ENCODE measurements at regions not wholly inside any gene's neighbourhood (a gene's known extent, or its start where the extent isn't known, plus 50 kb on each side); places are given as distances from the start of the nearest gene placed in this dataset.

DNA sequence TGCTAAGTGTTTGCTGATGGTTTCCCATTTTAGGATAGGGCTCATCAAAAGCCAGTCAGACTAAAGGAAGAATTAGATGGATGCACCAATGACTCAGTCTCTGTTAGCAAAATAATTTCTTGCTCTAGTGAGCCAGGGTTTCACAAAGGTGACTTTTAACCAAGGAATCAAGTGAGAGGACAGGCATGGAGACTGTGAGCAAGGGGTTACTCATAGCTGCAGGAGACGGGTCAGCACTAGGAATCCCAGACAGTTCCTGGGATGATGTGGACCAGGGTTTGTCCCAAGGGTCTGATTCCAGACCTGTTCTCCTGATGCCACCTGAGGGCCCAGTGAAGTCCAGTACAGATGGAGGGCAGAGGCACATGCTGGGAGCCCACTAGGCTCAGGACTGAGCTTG, 138.1 kb downstream of the NOC3L start:
- Histone ChIP-seq H3K4me1 (ENCODE audit: control insufficient read depth in 2 of 2, insufficient read depth in 2 of 2, low read length in 1 of 2) (no peaks in the 10 kb centered on the region), H3K27me3 (ENCODE audit: control insufficient read depth in 1 of 2, insufficient read depth in 2 of 2, low read length in 2 of 2) (no peaks in the 10 kb centered on the region), H3K4me3 (ENCODE audit: low read depth in 1 of 2, low read length in 2 of 2) (no peak overlapping the region), H3K9me3 (ENCODE audit: control insufficient read depth in 2 of 2, insufficient read depth in 1 of 2, low read depth in 1 of 2, low read length in 1 of 2) (no peaks in the 10 kb centered on the region), H3K36me3 (ENCODE audit: control insufficient read depth in 2 of 2, insufficient read depth in 2 of 2, low read length in 1 of 2) (no peaks in the 10 kb centered on the region), H3K27ac (ENCODE audit: low read depth in 2 of 2, low read length in 1 of 2) (no peak overlapping the region)
- 59 to 64% methylated on average over 1 of the region's 1 CpG for WGBS, 2 donors

GRCh38 chr10:94225589-94225988, 137.2 kb downstream of the NOC3L start:
- Histone ChIP-seq H3K36me3 (ENCODE audit: control insufficient read depth in 2 of 2, insufficient read depth in 2 of 2, low read length in 1 of 2) (no peaks in the 10 kb centered on the region), H3K4me3 (ENCODE audit: low read depth in 1 of 2, low read length in 2 of 2) (no peak overlapping the region), H3K27me3 (ENCODE audit: control insufficient read depth in 1 of 2, insufficient read depth in 2 of 2, low read length in 2 of 2) (no peaks in the 10 kb centered on the region), H3K9me3 (ENCODE audit: control insufficient read depth in 2 of 2, insufficient read depth in 1 of 2, low read depth in 1 of 2, low read length in 1 of 2) (no peaks in the 10 kb centered on the region), H3K27ac (ENCODE audit: low read depth in 2 of 2, low read length in 1 of 2) (no peak overlapping the region), H3K4me1 (ENCODE audit: control insufficient read depth in 2 of 2, insufficient read depth in 2 of 2, low read length in 1 of 2) (no peaks in the 10 kb centered on the region)
- WGBS, 2 donors, result 68 to 72% methylated on average over 4 of the region's 4 CpGs

GRCh38 chr10:94230134-94230785, 132.5 kb downstream of the NOC3L start:
- no peak overlapping the region for H3K4me3 ChIP-seq (ENCODE audit: low read depth in 1 of 2, low read length in 2 of 2)
- no peaks in the 10 kb centered on the region for H3K27me3 ChIP-seq (ENCODE audit: control insufficient read depth in 1 of 2, insufficient read depth in 2 of 2, low read length in 2 of 2)
- peaks cover 0 to 2% of the 10 kb centered on the region in 2 donors for H3K4me1 ChIP-seq (ENCODE audit: control insufficient read depth in 2 of 2, insufficient read depth in 2 of 2, low read length in 1 of 2)
- H3K36me3 ChIP-seq (ENCODE audit: control insufficient read depth in 2 of 2, insufficient read depth in 2 of 2, low read length in 1 of 2), result no peaks in the 10 kb centered on the region
- no peak overlapping the region for H3K27ac ChIP-seq (ENCODE audit: low read depth in 2 of 2, low read length in 1 of 2)
- H3K9me3 ChIP-seq (ENCODE audit: control insufficient read depth in 2 of 2, insufficient read depth in 1 of 2, low read depth in 1 of 2, low read length in 1 of 2), result no peaks in the 10 kb centered on the region
- WGBS, 2 donors, result 93 to 95% methylated on average over 7 of the region's 7 CpGs

DNA sequence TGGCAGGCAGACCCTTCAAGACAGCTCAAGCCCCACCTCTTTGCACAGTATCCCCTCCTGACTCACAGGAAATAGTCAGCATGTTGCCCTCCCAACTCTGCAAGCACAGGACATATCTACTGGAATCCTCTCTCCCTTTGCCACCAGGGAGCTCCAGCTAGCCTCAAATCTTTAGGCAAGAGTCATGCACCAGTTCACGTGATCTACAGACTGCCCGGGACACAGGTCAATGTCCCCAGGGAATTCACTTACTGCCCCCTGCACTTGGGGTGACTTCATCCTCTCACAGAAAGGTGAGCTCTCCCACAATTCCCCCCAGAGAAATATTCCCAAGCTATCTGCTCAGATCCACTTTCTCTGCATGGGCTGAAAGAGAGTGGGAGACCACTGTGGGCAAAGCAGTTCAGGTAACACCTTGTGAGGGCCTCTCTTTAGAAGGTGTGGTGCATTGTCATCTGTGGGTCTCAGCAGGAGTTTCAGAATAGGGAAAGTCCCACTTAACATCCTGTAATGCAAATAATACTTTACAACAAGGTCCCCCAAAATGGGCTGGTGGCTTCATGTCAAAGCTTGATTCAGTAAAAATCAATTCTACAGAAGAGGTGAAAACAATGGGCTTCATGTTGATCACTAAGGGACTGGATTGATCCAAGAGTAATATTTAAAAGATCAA, 129.9 kb downstream of the NOC3L start:
- Histone ChIP-seq H3K9me3 (ENCODE audit: control insufficient read depth in 2 of 2, insufficient read depth in 1 of 2, low read depth in 1 of 2, low read length in 1 of 2) (no peaks in the 10 kb centered on the region), H3K4me3 (ENCODE audit: low read depth in 1 of 2, low read length in 2 of 2) (no peak overlapping the region), H3K36me3 (ENCODE audit: control insufficient read depth in 2 of 2, insufficient read depth in 2 of 2, low read length in 1 of 2) (no peaks in the 10 kb centered on the region), H3K27ac (ENCODE audit: low read depth in 2 of 2, low read length in 1 of 2) (no peak overlapping the region), H3K27me3 (ENCODE audit: control insufficient read depth in 1 of 2, insufficient read depth in 2 of 2, low read length in 2 of 2) (no peaks in the 10 kb centered on the region), H3K4me1 (ENCODE audit: control insufficient read depth in 2 of 2, insufficient read depth in 2 of 2, low read length in 1 of 2) (peaks cover 0 to 2% of the 10 kb centered on the region in 2 donors)
- WGBS, 2 donors, result 81 to 82% methylated on average over 2 of the region's 2 CpGs

GRCh38 chr10:94235461-94235860, 127.3 kb downstream of the NOC3L start:
- Histone ChIP-seq H3K4me1 (ENCODE audit: control insufficient read depth in 2 of 2, insufficient read depth in 2 of 2, low read length in 1 of 2) (peaks cover 0 to 2% of the 10 kb centered on the region in 2 donors), H3K36me3 (ENCODE audit: control insufficient read depth in 2 of 2, insufficient read depth in 2 of 2, low read length in 1 of 2) (no peaks in the 10 kb centered on the region), H3K27ac (ENCODE audit: low read depth in 2 of 2, low read length in 1 of 2) (no peak overlapping the region), H3K9me3 (ENCODE audit: control insufficient read depth in 2 of 2, insufficient read depth in 1 of 2, low read depth in 1 of 2, low read length in 1 of 2) (no peaks in the 10 kb centered on the region), H3K27me3 (ENCODE audit: control insufficient read depth in 1 of 2, insufficient read depth in 2 of 2, low read length in 2 of 2) (no peaks in the 10 kb centered on the region), H3K4me3 (ENCODE audit: low read depth in 1 of 2, low read length in 2 of 2) (no peak overlapping the region)
- 68 to 79% methylated on average over 1 of the region's 1 CpG for WGBS, 2 donors

DNA sequence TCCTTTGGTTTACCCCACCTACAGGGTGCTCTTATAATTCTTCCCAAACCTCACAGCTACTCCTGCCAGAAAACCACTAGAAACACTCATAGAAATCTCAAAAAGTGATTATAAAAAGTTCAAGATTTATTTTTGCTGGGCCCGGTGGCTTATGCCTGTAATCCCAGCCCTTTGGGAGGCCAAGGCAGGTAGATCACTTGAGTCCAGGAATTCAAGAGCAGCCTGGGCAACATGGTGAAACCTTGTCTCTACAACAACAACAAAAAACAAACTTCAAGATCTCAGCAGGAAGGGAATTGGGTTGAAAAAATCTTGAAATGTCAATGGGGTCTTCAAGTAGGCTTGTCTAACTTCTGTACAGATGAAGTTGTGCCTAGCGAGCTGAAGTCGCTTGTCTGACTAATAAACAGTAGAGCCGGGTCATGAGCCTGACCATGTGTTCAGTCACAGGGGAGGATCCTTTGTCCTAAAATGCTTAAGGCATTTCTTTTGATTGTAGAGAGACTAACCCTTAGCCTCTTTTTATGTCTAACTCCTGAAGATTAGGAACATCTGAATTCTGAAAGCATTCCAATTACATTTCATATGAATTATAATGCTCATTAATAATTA, 124.6 kb downstream of the NOC3L start:
- no peaks in the 10 kb centered on the region for H3K9me3 ChIP-seq (ENCODE audit: control insufficient read depth in 2 of 2, insufficient read depth in 1 of 2, low read depth in 1 of 2, low read length in 1 of 2)
- no peaks in the 10 kb centered on the region for H3K4me1 ChIP-seq (ENCODE audit: control insufficient read depth in 2 of 2, insufficient read depth in 2 of 2, low read length in 1 of 2)
- no peaks in the 10 kb centered on the region for H3K27me3 ChIP-seq (ENCODE audit: control insufficient read depth in 1 of 2, insufficient read depth in 2 of 2, low read length in 2 of 2)
- H3K36me3 ChIP-seq (ENCODE audit: control insufficient read depth in 2 of 2, insufficient read depth in 2 of 2, low read length in 1 of 2), result no peaks in the 10 kb centered on the region
- H3K4me3 ChIP-seq (ENCODE audit: low read depth in 1 of 2, low read length in 2 of 2), result no peak overlapping the region
- H3K27ac ChIP-seq (ENCODE audit: low read depth in 2 of 2, low read length in 1 of 2), result no peak overlapping the region
- WGBS, 2 donors, result 82 to 89% methylated on average over 4 of the region's 4 CpGs

GRCh38 chr10:94239696-94240095, 123.0 kb downstream of the NOC3L start:
- Histone ChIP-seq H3K4me1 (ENCODE audit: control insufficient read depth in 2 of 2, insufficient read depth in 2 of 2, low read length in 1 of 2) (no peaks in the 10 kb centered on the region), H3K9me3 (ENCODE audit: control insufficient read depth in 2 of 2, insufficient read depth in 1 of 2, low read depth in 1 of 2, low read length in 1 of 2) (no peaks in the 10 kb centered on the region), H3K4me3 (ENCODE audit: low read depth in 1 of 2, low read length in 2 of 2) (no peak overlapping the region), H3K36me3 (ENCODE audit: control insufficient read depth in 2 of 2, insufficient read depth in 2 of 2, low read length in 1 of 2) (no peaks in the 10 kb centered on the region), H3K27me3 (ENCODE audit: control insufficient read depth in 1 of 2, insufficient read depth in 2 of 2, low read length in 2 of 2) (no peaks in the 10 kb centered on the region), H3K27ac (ENCODE audit: low read depth in 2 of 2, low read length in 1 of 2) (no peak overlapping the region)
- 87 to 90% methylated on average over 6 of the region's 6 CpGs for WGBS, 2 donors

DNA sequence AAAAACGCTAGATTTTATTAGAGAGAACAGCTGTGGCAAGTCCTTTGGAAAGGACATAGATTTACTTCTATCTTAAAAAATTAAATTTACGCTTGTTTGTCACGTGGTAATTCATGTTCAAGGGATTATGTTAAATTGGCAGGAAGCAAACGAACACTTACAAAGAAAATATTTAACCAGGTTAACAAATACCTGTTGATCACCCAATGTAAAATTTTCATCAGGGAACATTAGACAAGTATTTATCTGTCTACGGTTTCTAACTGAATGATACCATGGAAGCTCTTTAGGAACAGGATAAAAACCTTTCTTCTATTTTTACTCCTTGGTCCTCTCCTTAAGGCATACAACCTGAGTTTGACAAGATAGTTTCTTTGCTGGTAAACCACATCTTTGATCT, 122.2 kb downstream of the NOC3L start:
- no peaks in the 10 kb centered on the region for H3K27me3 ChIP-seq (ENCODE audit: control insufficient read depth in 1 of 2, insufficient read depth in 2 of 2, low read length in 2 of 2)
- WGBS, 2 donors, result 72 to 73% methylated on average over 5 of the region's 5 CpGs
- no peak overlapping the region for H3K27ac ChIP-seq (ENCODE audit: low read depth in 2 of 2, low read length in 1 of 2)
- H3K4me3 ChIP-seq (ENCODE audit: low read depth in 1 of 2, low read length in 2 of 2), result no peak overlapping the region
- H3K4me1 ChIP-seq (ENCODE audit: control insufficient read depth in 2 of 2, insufficient read depth in 2 of 2, low read length in 1 of 2), result no peaks in the 10 kb centered on the region
- no peaks in the 10 kb centered on the region for H3K36me3 ChIP-seq (ENCODE audit: control insufficient read depth in 2 of 2, insufficient read depth in 2 of 2, low read length in 1 of 2)
- no peaks in the 10 kb centered on the region for H3K9me3 ChIP-seq (ENCODE audit: control insufficient read depth in 2 of 2, insufficient read depth in 1 of 2, low read depth in 1 of 2, low read length in 1 of 2)

GRCh38 chr10:94240901-94241300, 121.8 kb downstream of the NOC3L start:
- WGBS, 2 donors, result 66 to 79% methylated on average over 2 of the region's 2 CpGs
- no peak overlapping the region for H3K27ac ChIP-seq (ENCODE audit: low read depth in 2 of 2, low read length in 1 of 2)
- H3K36me3 ChIP-seq (ENCODE audit: control insufficient read depth in 2 of 2, insufficient read depth in 2 of 2, low read length in 1 of 2), result peaks cover 0 to under 1% of the 10 kb centered on the region in 2 donors
- H3K27me3 ChIP-seq (ENCODE audit: control insufficient read depth in 1 of 2, insufficient read depth in 2 of 2, low read length in 2 of 2), result no peaks in the 10 kb centered on the region
- no peaks in the 10 kb centered on the region for H3K4me1 ChIP-seq (ENCODE audit: control insufficient read depth in 2 of 2, insufficient read depth in 2 of 2, low read length in 1 of 2)
- no peaks in the 10 kb centered on the region for H3K9me3 ChIP-seq (ENCODE audit: control insufficient read depth in 2 of 2, insufficient read depth in 1 of 2, low read depth in 1 of 2, low read length in 1 of 2)
- no peak overlapping the region for H3K4me3 ChIP-seq (ENCODE audit: low read depth in 1 of 2, low read length in 2 of 2)

- Histone ChIP-seq H3K27ac (ENCODE audit: low read depth in 2 of 2, low read length in 1 of 2) (no peak overlapping the region), H3K36me3 (ENCODE audit: control insufficient read depth in 2 of 2, insufficient read depth in 2 of 2, low read length in 1 of 2) (no peaks in the 10 kb centered on the region), H3K27me3 (ENCODE audit: control insufficient read depth in 1 of 2, insufficient read depth in 2 of 2, low read length in 2 of 2) (no peaks in the 10 kb centered on the region), H3K4me1 (ENCODE audit: control insufficient read depth in 2 of 2, insufficient read depth in 2 of 2, low read length in 1 of 2) (no peaks in the 10 kb centered on the region), H3K9me3 (ENCODE audit: control insufficient read depth in 2 of 2, insufficient read depth in 1 of 2, low read depth in 1 of 2, low read length in 1 of 2) (no peaks in the 10 kb centered on the region), H3K4me3 (ENCODE audit: low read depth in 1 of 2, low read length in 2 of 2) (no peak overlapping the region)
- 93 to 100% methylated on average over 2 of the region's 2 CpGs for WGBS, 2 donors
Observed at GRCh38 chr10:94251098-94251497, 111.6 kb downstream of the NOC3L start.

Measured in esophagus (tissue), 2 donors.